ENCODE measurements at regions not wholly inside any gene's neighbourhood (a gene's known extent, or its start where the extent isn't known, plus 50 kb on each side); places are given as distances from the start of the nearest gene placed in this dataset.
"Not testable (repeated sequence)": the region's sequence is repeated elsewhere in the genome, so short reads cannot be mapped to it uniquely, and the experiment has no call there.

- DNase-seq (ENCODE audit: low spot score) = no peak
Observed at GRCh38 chrX:138020941-138021340, 455.0 kb downstream of the ZIC3 start.

- DNase-seq (ENCODE audit: low spot score) = no peak
Observed at GRCh38 chrX:138026211-138026610, 460.3 kb downstream of the ZIC3 start.

- DNase-seq (ENCODE audit: low spot score) = no peak
Observed at GRCh38 chrX:138031715-138032114, 465.8 kb downstream of the ZIC3 start.

GRCh38 chrX:138034136-138034535 lies 468.2 kb downstream of the ZIC3 start:
- DNase-seq (ENCODE audit: low spot score) = no peak

- DNase-seq (ENCODE audit: low spot score) = no peak
Observed at GRCh38 chrX:138037548-138037947, 471.6 kb downstream of the ZIC3 start.

- no peak for DNase-seq (ENCODE audit: low spot score)
Observed at GRCh38 chrX:138057883-138058282, 492.0 kb downstream of the ZIC3 start.

- DNase-seq (ENCODE audit: low spot score) = no peak
Observed at GRCh38 chrX:138058931-138059330, 493.0 kb downstream of the ZIC3 start.

GRCh38 chrX:138067415-138067814 lies 501.5 kb downstream of the ZIC3 start:
- DNase-seq (ENCODE audit: low spot score) = no peak

GRCh38 chrX:138073626-138074025 lies 507.7 kb downstream of the ZIC3 start:
- no peak for DNase-seq (ENCODE audit: low spot score)

- DNase-seq (ENCODE audit: low spot score) = no peak
Observed at GRCh38 chrX:138082251-138082650, 516.3 kb downstream of the ZIC3 start.

GRCh38 chrX:138082896-138083295 lies 517.0 kb downstream of the ZIC3 start:
- no peak for DNase-seq (ENCODE audit: low spot score)

GRCh38 chrX:138110910-138111309 lies 545.0 kb downstream of the ZIC3 start:
- not testable (repeated sequence) for DNase-seq (ENCODE audit: low spot score)

GRCh38 chrX:138127314-138127713 lies 561.4 kb downstream of the ZIC3 start:
- no peak for DNase-seq (ENCODE audit: low spot score)

- DNase-seq (ENCODE audit: low spot score) = no peak
Observed at GRCh38 chrX:138128027-138128671, 562.2 kb downstream of the ZIC3 start.

GRCh38 chrX:138150709-138151108 lies 560.8 kb downstream of the FGF13 start:
- no peak for DNase-seq (ENCODE audit: low spot score)

- DNase-seq (ENCODE audit: low spot score) = no peak
Observed at GRCh38 chrX:138157850-138158249, 553.7 kb downstream of the FGF13 start.

- peak; percentile 46 for DNase-seq (ENCODE audit: low spot score)
Observed at GRCh38 chrX:138191998-138192397, 519.5 kb downstream of the FGF13 start.

GRCh38 chrX:138229718-138230117 lies 481.8 kb downstream of the FGF13 start:
- DNase-seq (ENCODE audit: low spot score) = no peak

- DNase-seq (ENCODE audit: low spot score) = no peak
Observed at GRCh38 chrX:138240266-138240665, 471.3 kb downstream of the FGF13 start.

GRCh38 chrX:138254001-138254400 lies 457.5 kb downstream of the FGF13 start:
- DNase-seq (ENCODE audit: low spot score) = no peak

- DNase-seq (ENCODE audit: low spot score) = no peak
Observed at GRCh38 chrX:138255373-138255772, 456.1 kb downstream of the FGF13 start.

- DNase-seq (ENCODE audit: low spot score) = not testable (repeated sequence)
Observed at GRCh38 chrX:138264095-138264494, 447.4 kb downstream of the FGF13 start.

- DNase-seq (ENCODE audit: low spot score) = no peak
Observed at GRCh38 chrX:138270931-138271330, 440.6 kb downstream of the FGF13 start.

- not testable (repeated sequence) for DNase-seq (ENCODE audit: low spot score)
Observed at GRCh38 chrX:138282598-138283150, 428.8 kb downstream of the FGF13 start.

All from ecto neural progenitor cell (in vitro differentiated cells).